ENCODE measurements at regions not wholly inside any gene's neighbourhood (a gene's known extent, or its start where the extent isn't known, plus 50 kb on each side); places are given as distances from the start of the nearest gene placed in this dataset.
"Not testable (repeated sequence)": the region's sequence is repeated elsewhere in the genome, so short reads cannot be mapped to it uniquely, and the experiment has no call there.

- DNase-seq (ENCODE audit: low read depth, low spot score): no peak
- in situ Hi-C loops (cut with HindIII; ENCODE audit: low sequenced_read_pairs): no loop called here
- TF ChIP-seq CTCF (IDR thresholded peaks at IDR 0.05; ENCODE audit: low read depth, low read length): no peak
- H3K4me3 ChIP-seq (ENCODE audit: low read depth, low read length): no peak overlapping the region
These were observed 141.9 kb downstream of the IGLL1 start for GRCh38 chr22:23438216-23438615.

GRCh38 chr22:23437779-23438178 is 142.3 kb downstream of the IGLL1 start:
- no peak for TF ChIP-seq CTCF (IDR thresholded peaks at IDR 0.05; ENCODE audit: low read depth, low read length)
- no peak for DNase-seq (ENCODE audit: low read depth, low spot score)
- in situ Hi-C loops (cut with HindIII; ENCODE audit: low sequenced_read_pairs): no loop called here
- no peak overlapping the region for H3K4me3 ChIP-seq (ENCODE audit: low read depth, low read length)

- in situ Hi-C loops (cut with HindIII; ENCODE audit: low sequenced_read_pairs); H3K4me3 ChIP-seq (ENCODE audit: low read depth, low read length); DNase-seq (ENCODE audit: low read depth, low spot score): not testable (repeated sequence)
These were observed 143.0 kb downstream of the IGLL1 start for GRCh38 chr22:23437107-23437395.

GRCh38 chr22:23436354-23437106 is 143.6 kb downstream of the IGLL1 start:
- in situ Hi-C loops (cut with HindIII; ENCODE audit: low sequenced_read_pairs); H3K4me3 ChIP-seq (ENCODE audit: low read depth, low read length); DNase-seq (ENCODE audit: low read depth, low spot score): not testable (repeated sequence)

GRCh38 chr22:23435186-23435585 is 144.9 kb downstream of the IGLL1 start:
- DNase-seq (ENCODE audit: low read depth, low spot score); H3K4me3 ChIP-seq (ENCODE audit: low read depth, low read length); in situ Hi-C loops (cut with HindIII; ENCODE audit: low sequenced_read_pairs): not testable (repeated sequence)

GRCh38 chr22:23434198-23434830 is 145.8 kb downstream of the IGLL1 start:
- DNase-seq (ENCODE audit: low read depth, low spot score): not testable (repeated sequence)

GRCh38 chr22:23433127-23434005 is 146.7 kb downstream of the IGLL1 start:
- DNase-seq (ENCODE audit: low read depth, low spot score); in situ Hi-C loops (cut with HindIII; ENCODE audit: low sequenced_read_pairs): not testable (repeated sequence)

More at GRCh38 chr22:23434198-23434830, 145.8 kb downstream of the IGLL1 start:
- H3K4me3 ChIP-seq (ENCODE audit: low read depth, low read length); in situ Hi-C loops (cut with HindIII; ENCODE audit: low sequenced_read_pairs): not testable (repeated sequence)

GRCh38 chr22:23432719-23433118 is 147.4 kb downstream of the IGLL1 start:
- in situ Hi-C loops (cut with HindIII; ENCODE audit: low sequenced_read_pairs): not testable (repeated sequence)

More at GRCh38 chr22:23433127-23434005, 146.7 kb downstream of the IGLL1 start:
- H3K4me3 ChIP-seq (ENCODE audit: low read depth, low read length): not testable (repeated sequence)
- peak; percentile 36 for TF ChIP-seq CTCF (IDR thresholded peaks at IDR 0.05; ENCODE audit: low read depth, low read length)

More at GRCh38 chr22:23432719-23433118, 147.4 kb downstream of the IGLL1 start:
- DNase-seq (ENCODE audit: low read depth, low spot score); H3K4me3 ChIP-seq (ENCODE audit: low read depth, low read length): not testable (repeated sequence)
